GM20000 (cell line): ENCODE measurements at regions not wholly inside any gene's neighbourhood (a gene's known extent, or its start where the extent isn't known, plus 50 kb on each side); places are given as distances from the start of the nearest gene placed in this dataset.
"Not testable (repeated sequence)": the region's sequence is repeated elsewhere in the genome, so short reads cannot be mapped to it uniquely, and the experiment has no call there.

ENCODE experiments used
- DNase-seq: peaks from one replicate; pipeline ENCODE4 v3.0.0; 2012; ENCODE audit warnings: low spot score
- TF ChIP-seq, protein P1 (sequence below): IDR thresholded peaks from 2 replicates; pipeline ENCODE4 v1.5.1; 2012; ENCODE audit warnings: mild to moderate bottlenecking, control low read depth; ENCODE audit errors: extremely low read depth, missing control alignments

DNA sequence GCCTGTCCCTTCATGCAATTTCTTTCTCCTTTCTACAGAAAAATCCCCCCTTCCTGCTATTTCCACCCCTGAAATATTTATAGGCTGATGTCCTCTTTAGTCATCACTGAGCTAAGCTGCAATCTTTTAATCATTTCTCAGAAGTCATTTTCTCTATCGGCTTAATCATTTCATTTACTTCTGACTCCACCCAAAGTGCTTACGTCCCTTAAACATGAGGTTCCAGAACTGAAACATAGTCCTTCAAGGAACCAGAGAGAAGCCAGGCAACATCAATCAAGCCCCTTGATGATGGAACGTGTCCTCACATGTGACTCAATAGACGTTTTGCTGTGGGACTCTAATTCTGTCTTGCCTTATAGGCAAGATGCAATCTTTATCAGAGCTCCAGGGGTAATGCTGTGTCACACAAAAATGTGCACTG lies 148.7 kb upstream of the KRR1 start:
- no peak for DNase-seq
- TF ChIP-seq, protein P1, sequence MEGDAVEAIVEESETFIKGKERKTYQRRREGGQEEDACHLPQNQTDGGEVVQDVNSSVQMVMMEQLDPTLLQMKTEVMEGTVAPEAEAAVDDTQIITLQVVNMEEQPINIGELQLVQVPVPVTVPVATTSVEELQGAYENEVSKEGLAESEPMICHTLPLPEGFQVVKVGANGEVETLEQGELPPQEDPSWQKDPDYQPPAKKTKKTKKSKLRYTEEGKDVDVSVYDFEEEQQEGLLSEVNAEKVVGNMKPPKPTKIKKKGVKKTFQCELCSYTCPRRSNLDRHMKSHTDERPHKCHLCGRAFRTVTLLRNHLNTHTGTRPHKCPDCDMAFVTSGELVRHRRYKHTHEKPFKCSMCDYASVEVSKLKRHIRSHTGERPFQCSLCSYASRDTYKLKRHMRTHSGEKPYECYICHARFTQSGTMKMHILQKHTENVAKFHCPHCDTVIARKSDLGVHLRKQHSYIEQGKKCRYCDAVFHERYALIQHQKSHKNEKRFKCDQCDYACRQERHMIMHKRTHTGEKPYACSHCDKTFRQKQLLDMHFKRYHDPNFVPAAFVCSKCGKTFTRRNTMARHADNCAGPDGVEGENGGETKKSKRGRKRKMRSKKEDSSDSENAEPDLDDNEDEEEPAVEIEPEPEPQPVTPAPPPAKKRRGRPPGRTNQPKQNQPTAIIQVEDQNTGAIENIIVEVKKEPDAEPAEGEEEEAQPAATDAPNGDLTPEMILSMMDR, result no peak

GRCh38 chr12:75658901-75659823 lies 147.8 kb upstream of the KRR1 start:
- DNase-seq, result no peak
- TF ChIP-seq, protein P1, result no peak

DNA sequence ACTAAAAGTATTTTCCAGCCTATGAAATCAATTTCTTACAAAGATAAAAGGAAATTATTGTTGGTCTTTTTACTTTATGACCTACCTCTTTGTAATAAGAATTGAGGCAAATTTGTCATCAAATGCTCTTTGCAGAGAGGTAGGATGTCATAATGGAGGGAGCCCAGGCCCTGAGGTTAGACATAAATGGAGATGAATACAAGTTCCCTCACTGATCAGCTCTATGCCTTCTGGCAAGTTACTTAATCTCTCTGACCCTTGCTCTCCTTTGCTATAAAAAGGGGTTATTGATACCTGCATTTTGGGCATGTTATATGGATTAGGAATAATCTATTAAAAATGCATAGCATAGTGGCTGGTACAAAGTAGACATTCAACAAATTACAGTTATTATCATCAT lies 146.9 kb upstream of the KRR1 start:
- TF ChIP-seq, protein P1, result no peak
- no peak for DNase-seq

DNA sequence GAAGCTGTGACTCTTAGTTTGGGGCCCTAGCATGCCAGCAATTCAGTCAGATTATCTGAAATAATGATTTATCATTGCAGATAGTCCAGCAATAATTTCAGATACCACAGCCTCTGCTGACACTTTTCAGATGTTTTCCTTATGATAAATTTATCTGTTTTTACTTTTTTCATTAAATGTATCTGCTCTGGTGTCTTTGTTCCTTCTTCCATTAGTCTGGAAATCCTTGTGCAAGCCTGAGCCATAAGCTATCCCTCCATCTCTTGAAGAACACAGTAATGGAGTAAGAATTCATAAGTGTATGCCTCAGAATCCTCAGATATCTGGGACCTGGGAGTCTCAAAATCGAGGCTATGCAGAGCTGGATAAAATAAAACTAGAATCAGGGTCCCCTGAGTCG lies 146.4 kb upstream of the KRR1 start:
- TF ChIP-seq, protein P1, result no peak
- no peak for DNase-seq

- not testable (repeated sequence) for DNase-seq
Observed at GRCh38 chr12:75657354-75657753, 145.9 kb upstream of the KRR1 start.

- TF ChIP-seq, protein P1, result no peak
- DNase-seq, result no peak
Observed at GRCh38 chr12:75656648-75657047, 145.2 kb upstream of the KRR1 start.

DNA sequence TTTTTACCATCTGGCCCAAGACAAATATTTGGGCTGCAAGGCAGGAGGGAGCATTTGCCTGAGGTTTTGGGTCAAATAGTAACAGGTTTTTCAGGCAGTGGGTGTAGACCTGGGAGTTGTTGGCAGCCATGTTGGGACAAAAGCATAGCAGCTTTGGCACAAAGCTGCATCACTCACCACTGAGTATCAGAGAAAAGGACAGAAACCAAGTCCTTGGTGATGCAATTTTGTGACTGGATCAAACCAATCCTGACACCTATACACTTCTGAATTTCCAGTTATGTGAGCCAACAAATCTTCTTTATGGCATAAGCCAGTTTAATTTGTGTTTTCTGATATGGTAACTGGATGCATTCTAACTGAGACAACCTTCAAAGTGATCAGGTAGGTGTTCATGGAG lies 144.8 kb upstream of the KRR1 start:
- no peak for DNase-seq
- TF ChIP-seq, protein P1, result no peak
